Smooth muscle cell (in vitro differentiated cells): ENCODE measurements at regions not wholly inside any gene's neighbourhood (a gene's known extent, or its start where the extent isn't known, plus 50 kb on each side); places are given as distances from the start of the nearest gene placed in this dataset.

Source experiments
- DNase-seq: peaks from one replicate; lab custom pipeline; 2025; ENCODE audit not compliant: unreplicated experiment; lab: John Stamatoyannopoulos, UW
- H2AFZ ChIP-seq: fragments of 200-600 bp; sonication (generic); 2 replicates; pipeline ENCODE4 v1.6.0; 2016; ENCODE audit warnings: antibody characterized with exemption, low read depth, mild to moderate bottlenecking
- H3F3A ChIP-seq: fragments of 200-600 bp; sonication (generic); 2 replicates; pipeline ENCODE4 v1.6.0; 2017; ENCODE audit warnings: antibody characterized with exemption, low read depth
- H3K27ac ChIP-seq: fragments of 200-600 bp; sonication (generic); 2 replicates; pipeline ENCODE4 v1.5.1; 2016; ENCODE audit warnings: low read depth, mild to moderate bottlenecking
- H3K27me3 ChIP-seq: fragments of 200-600 bp; sonication (generic); 2 replicates; pipeline ENCODE4 v1.6.1; 2016; ENCODE audit warnings: low read depth, mild to moderate bottlenecking
- H3K36me3 ChIP-seq: fragments of 200-600 bp; sonication (generic); 2 replicates; pipeline ENCODE4 v1.5.1; 2016; ENCODE audit warnings: low read depth
- H3K4me1 ChIP-seq: fragments of 200-600 bp; sonication (generic); 2 replicates; pipeline ENCODE4 v1.5.1; 2016; ENCODE audit warnings: low read depth
- H3K4me2 ChIP-seq: fragments of 200-600 bp; sonication (generic); 2 replicates; pipeline ENCODE4 v1.6.0; 2016; ENCODE audit warnings: mild to moderate bottlenecking
- H3K4me3 ChIP-seq: fragments of 200-600 bp; sonication (generic); 2 replicates; pipeline ENCODE4 v1.5.1; 2016; ENCODE audit warnings: mild to moderate bottlenecking
- H3K79me2 ChIP-seq: fragments of 200-600 bp; sonication (generic); 2 replicates; pipeline ENCODE4 v1.6.0; 2016; ENCODE audit warnings: low read depth, mild to moderate bottlenecking
- H3K9ac ChIP-seq: fragments of 200-600 bp; sonication (generic); 2 replicates; pipeline ENCODE4 v1.6.0; 2016; ENCODE audit warnings: low read depth
- H3K9me3 ChIP-seq: fragments of 200-600 bp; sonication (generic); replicated peaks from 2 replicates; pipeline ENCODE4 v1.5.1; 2016; ENCODE audit warnings: low read depth
- H4K20me1 ChIP-seq: fragments of 200-600 bp; sonication (generic); 2 replicates; pipeline ENCODE4 v1.6.0; 2016; ENCODE audit warnings: low read depth
- WGBS: methylation state at CpG from one replicate; pipeline ENCODE4 v1.1.7; 2016; ENCODE audit warnings: low lambda C conversion rate; 5-methylcytosine and 5-hydroxymethylcytosine counted together
- TF ChIP-seq, protein P1 (sequence below): fragments of 200-600 bp; sonication (generic); IDR thresholded peaks from 2 replicates; pipeline ENCODE4 v1.5.1; 2017; ENCODE audit warnings: borderline replicate concordance, mild to moderate bottlenecking, antibody characterized with exemption; ENCODE audit not compliant: insufficient read depth, poor library complexity, severe bottlenecking

DNA sequence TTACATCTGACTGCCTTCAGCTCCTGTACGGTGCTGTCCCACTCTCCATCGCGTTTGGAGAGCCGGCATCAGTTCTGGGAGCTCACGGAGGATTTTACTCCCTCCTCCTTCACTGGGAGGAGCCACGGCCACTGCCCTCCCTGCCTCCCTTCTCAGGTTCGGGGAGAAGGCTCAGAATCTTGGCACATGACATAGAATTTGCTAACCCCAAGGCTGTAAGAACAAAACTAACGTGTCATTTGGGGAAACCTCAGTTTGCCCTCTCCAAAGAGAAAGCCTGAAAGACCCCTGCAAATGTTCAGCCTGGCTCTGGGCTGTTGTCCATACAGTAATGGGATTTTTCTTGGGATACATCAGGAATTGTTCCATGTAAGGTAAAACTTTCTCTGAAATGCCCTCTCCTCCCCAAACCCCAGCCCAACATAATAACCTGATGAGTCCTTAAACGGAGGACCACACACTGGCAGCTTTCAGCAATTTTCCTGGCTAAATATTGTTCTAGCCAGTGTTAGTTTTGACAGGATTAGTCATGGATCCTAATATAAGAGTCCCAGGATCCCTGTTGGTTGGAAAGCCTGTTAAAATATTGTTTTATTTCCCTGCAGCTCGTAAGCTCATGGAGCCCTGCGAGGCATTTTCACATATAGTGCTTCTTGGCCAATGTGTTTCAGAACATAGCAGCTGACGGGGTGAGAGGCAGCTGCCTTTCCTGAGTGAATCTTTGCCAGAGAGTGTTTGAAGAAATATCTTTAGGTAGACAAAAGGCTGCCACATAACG, 98.8 kb downstream of the RHOU start:
- no peaks in the 10 kb centered on the region for H3K27me3 ChIP-seq
- no peak overlapping the region for H3K4me3 ChIP-seq
- H3K27ac ChIP-seq = no peak overlapping the region
- H3F3A ChIP-seq = no peaks in the 10 kb centered on the region
- no peak overlapping the region for H3K9ac ChIP-seq
- no peaks in the 10 kb centered on the region for H4K20me1 ChIP-seq
- H3K36me3 ChIP-seq = no peaks in the 10 kb centered on the region
- no peaks in the 10 kb centered on the region for H3K79me2 ChIP-seq
- no peak for DNase-seq
- peaks cover 13% of the 10 kb centered on the region for H3K4me1 ChIP-seq
- no peaks in the 10 kb centered on the region for H3K9me3 ChIP-seq
- H2AFZ ChIP-seq = no peak overlapping the region
- WGBS = 64% methylated on average over 13 of the region's 13 CpGs
- H3K4me2 ChIP-seq = no peak overlapping the region
- TF ChIP-seq, protein P1, sequence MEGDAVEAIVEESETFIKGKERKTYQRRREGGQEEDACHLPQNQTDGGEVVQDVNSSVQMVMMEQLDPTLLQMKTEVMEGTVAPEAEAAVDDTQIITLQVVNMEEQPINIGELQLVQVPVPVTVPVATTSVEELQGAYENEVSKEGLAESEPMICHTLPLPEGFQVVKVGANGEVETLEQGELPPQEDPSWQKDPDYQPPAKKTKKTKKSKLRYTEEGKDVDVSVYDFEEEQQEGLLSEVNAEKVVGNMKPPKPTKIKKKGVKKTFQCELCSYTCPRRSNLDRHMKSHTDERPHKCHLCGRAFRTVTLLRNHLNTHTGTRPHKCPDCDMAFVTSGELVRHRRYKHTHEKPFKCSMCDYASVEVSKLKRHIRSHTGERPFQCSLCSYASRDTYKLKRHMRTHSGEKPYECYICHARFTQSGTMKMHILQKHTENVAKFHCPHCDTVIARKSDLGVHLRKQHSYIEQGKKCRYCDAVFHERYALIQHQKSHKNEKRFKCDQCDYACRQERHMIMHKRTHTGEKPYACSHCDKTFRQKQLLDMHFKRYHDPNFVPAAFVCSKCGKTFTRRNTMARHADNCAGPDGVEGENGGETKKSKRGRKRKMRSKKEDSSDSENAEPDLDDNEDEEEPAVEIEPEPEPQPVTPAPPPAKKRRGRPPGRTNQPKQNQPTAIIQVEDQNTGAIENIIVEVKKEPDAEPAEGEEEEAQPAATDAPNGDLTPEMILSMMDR = no peak

DNA sequence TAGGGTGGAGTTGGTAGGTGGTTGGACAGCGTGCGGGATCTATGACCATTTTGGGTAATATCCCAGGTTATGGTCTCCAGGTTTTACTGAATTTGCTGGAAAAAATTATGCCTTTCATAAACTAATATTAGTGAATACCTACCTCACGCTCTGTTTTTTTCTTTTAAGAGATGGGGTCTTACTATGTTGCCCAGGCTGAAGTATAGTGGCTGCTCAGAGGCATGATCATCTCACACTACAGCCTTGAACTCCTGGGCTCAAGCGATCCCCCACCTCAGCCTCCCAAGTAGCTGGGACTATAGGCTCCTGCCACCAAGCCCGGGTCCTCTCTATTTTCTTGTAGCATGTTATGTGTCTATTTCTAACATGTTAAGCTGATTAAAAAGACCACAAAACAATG, 100.2 kb downstream of the RHOU start:
- 97% methylated on average over 5 of the region's 5 CpGs for WGBS
- no peak for DNase-seq

DNA sequence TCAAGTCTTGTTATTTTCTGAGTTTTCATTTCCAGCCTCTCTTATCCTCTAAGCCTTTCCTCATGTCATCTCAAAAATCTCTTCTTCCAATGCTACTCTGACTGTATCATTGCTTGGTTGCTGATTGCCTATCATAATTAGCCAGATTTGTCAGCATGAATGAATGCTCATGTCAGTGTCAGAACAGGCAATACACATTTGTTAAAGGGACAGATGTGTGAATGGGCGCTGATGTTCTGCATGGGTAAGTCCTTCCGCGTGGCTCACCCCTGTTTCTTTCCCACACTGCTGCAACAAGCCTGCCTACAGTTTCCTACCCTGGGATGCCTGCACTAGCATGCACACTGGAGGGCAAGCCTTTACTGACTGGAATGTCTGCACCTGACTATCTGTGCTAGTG, 100.6 kb downstream of the RHOU start:
- no peaks in the 10 kb centered on the region for H3K79me2 ChIP-seq
- no peak overlapping the region for H3K4me3 ChIP-seq
- H2AFZ ChIP-seq = no peak overlapping the region
- 88% methylated on average over 3 of the region's 3 CpGs for WGBS
- H3K27ac ChIP-seq = no peak overlapping the region
- peaks cover 13% of the 10 kb centered on the region for H3K4me1 ChIP-seq
- DNase-seq = no peak
- H3K9ac ChIP-seq = no peak overlapping the region
- H3F3A ChIP-seq = no peaks in the 10 kb centered on the region
- no peaks in the 10 kb centered on the region for H3K9me3 ChIP-seq
- no peaks in the 10 kb centered on the region for H3K36me3 ChIP-seq
- TF ChIP-seq, protein P1 = no peak
- no peak overlapping the region for H3K4me2 ChIP-seq
- H4K20me1 ChIP-seq = no peaks in the 10 kb centered on the region
- H3K27me3 ChIP-seq = no peaks in the 10 kb centered on the region

More for the DNA sequence above, 100.2 kb downstream of the RHOU start:
- Histone ChIP-seq H3K4me1 (peaks cover 13% of the 10 kb centered on the region), H3K4me3 (no peak overlapping the region), H4K20me1 (no peaks in the 10 kb centered on the region), H3K9ac (no peak overlapping the region), H3F3A (no peaks in the 10 kb centered on the region), H3K4me2 (no peak overlapping the region), H3K36me3 (no peaks in the 10 kb centered on the region), H3K27me3 (no peaks in the 10 kb centered on the region), H3K9me3 (no peaks in the 10 kb centered on the region), H3K79me2 (no peaks in the 10 kb centered on the region), H2AFZ (no peak overlapping the region), H3K27ac (no peak overlapping the region)
- TF ChIP-seq, protein P1 = no peak

DNA sequence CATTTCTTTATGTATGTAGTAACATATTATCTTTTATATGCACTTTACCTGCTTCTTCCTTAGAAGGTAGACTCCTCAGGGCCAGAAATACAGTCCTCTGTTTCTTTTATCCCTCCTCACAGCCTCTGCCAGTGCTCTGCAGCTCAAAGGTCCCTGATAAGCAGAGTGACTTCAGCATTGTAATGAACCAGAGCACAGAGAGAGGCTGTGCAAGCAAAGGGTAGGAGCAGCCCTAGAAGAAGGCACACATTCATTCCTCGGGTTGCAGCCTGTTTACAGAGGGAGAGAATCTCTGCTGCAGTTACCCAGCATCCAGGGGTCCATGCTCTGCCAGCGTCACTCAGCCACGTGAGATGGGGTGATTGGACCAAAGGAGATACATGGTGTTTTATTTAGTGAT, 101.1 kb downstream of the RHOU start:
- Histone ChIP-seq H3F3A (no peaks in the 10 kb centered on the region), H3K79me2 (no peaks in the 10 kb centered on the region), H2AFZ (no peak overlapping the region), H3K9ac (no peak overlapping the region), H3K4me1 (peaks cover 10% of the 10 kb centered on the region), H4K20me1 (no peaks in the 10 kb centered on the region), H3K27ac (peak overlapping the region; percentile 82), H3K9me3 (no peaks in the 10 kb centered on the region), H3K36me3 (no peaks in the 10 kb centered on the region), H3K4me2 (no peak overlapping the region), H3K4me3 (no peak overlapping the region), H3K27me3 (no peaks in the 10 kb centered on the region)
- TF ChIP-seq, protein P1 = no peak
- 63% methylated on average over 3 of the region's 3 CpGs for WGBS
- DNase-seq = no peak
